WTC11 (cell line): ENCODE measurements at regions not wholly inside any gene's neighbourhood (a gene's known extent, or its start where the extent isn't known, plus 50 kb on each side); places are given as distances from the start of the nearest gene placed in this dataset.

ENCODE experiments used
- CREB1 ChIP-seq: sonication (generic); formaldehyde crosslinking; IDR thresholded peaks from 2 replicates; pipeline ENCODE4 v1.8.0; 2023; ENCODE audit warnings: mild to moderate bottlenecking, missing genetic modification reagents
- IRF2 ChIP-seq: sonication (generic); formaldehyde crosslinking; IDR thresholded peaks from 2 replicates; pipeline ENCODE4 v1.8.0; 2022; ENCODE audit warnings: low read depth, missing genetic modification reagents, borderline replicate concordance
- TEAD4 ChIP-seq: sonication (generic); formaldehyde crosslinking; IDR thresholded peaks from 2 replicates; pipeline ENCODE4 v1.8.0; 2022; ENCODE audit warnings: mild to moderate bottlenecking, missing genetic modification reagents
- ZNF423 ChIP-seq: fragments of 250-450 bp; sonication (Bioruptor Pico); IDR thresholded peaks from 2 replicates; pipeline ENCODE4 v2.1.2; 2022; ENCODE audit warnings: mild to moderate bottlenecking, moderate library complexity
- TF ChIP-seq, protein P1 (sequence below): sonication (generic); formaldehyde crosslinking; conservative IDR thresholded peaks from 2 replicates; pipeline ENCODE4 v1.8.1; 2023; ENCODE audit warnings: mild to moderate bottlenecking, low read depth, missing genetic modification reagents, moderate library complexity
- TF ChIP-seq, protein P2 (sequence below): sonication (generic); formaldehyde crosslinking; IDR thresholded peaks from 2 replicates; pipeline ENCODE4 v1.8.0; 2022; ENCODE audit warnings: mild to moderate bottlenecking, missing genetic modification reagents
- TF ChIP-seq, protein P3 (sequence below): sonication (generic); formaldehyde crosslinking; IDR thresholded peaks from 2 replicates; pipeline ENCODE4 v1.8.0; 2023; ENCODE audit warnings: missing genetic modification reagents, mild to moderate bottlenecking, borderline replicate concordance
- TF ChIP-seq, protein P4 (sequence below): fragments of 200-600 bp; IDR thresholded peaks from 2 replicates; pipeline ENCODE4 v1.8.0; 2022; ENCODE audit warnings: antibody characterized with exemption
- TF ChIP-seq, protein P5 (sequence below): sonication (generic); formaldehyde crosslinking; IDR thresholded peaks from 2 replicates; pipeline ENCODE4 v1.8.1; 2023; ENCODE audit warnings: mild to moderate bottlenecking, missing genetic modification reagents, moderate library complexity
- TF ChIP-seq, protein P6 (sequence below): sonication (generic); formaldehyde crosslinking; IDR thresholded peaks from 2 replicates; pipeline ENCODE4 v1.8.0; 2022; ENCODE audit warnings: mild to moderate bottlenecking, missing genetic modification reagents

DNA sequence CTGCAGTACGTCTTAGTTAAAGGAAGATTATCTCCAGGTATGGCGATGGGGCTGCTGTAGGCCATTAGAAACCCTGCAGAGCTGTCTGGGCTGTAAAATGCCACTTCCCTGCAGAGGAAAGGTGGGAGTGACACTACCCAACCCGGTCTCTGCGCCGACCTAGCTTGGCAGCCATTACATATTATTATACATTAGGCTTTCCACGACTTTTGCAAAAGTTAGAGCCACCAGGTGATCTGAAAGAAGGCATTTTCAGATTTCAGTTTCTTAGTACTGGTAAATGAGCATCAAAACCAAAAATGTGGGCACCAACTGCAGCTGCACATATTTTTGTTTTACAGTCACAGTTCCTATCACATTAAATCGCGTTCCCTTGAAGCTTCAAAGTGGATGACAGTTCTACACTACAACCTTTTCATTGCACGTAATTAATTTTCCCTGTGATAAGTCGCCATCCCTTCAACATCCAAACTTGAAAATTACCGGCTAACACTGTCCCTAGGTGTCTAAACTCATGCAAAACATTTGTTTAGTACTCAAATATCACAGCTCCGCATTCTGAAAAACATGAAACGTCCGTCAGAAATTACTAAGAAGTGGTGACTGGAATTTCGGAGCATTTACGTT is 81.4 kb upstream of the CHD2 start:
- TF ChIP-seq, protein P1, sequence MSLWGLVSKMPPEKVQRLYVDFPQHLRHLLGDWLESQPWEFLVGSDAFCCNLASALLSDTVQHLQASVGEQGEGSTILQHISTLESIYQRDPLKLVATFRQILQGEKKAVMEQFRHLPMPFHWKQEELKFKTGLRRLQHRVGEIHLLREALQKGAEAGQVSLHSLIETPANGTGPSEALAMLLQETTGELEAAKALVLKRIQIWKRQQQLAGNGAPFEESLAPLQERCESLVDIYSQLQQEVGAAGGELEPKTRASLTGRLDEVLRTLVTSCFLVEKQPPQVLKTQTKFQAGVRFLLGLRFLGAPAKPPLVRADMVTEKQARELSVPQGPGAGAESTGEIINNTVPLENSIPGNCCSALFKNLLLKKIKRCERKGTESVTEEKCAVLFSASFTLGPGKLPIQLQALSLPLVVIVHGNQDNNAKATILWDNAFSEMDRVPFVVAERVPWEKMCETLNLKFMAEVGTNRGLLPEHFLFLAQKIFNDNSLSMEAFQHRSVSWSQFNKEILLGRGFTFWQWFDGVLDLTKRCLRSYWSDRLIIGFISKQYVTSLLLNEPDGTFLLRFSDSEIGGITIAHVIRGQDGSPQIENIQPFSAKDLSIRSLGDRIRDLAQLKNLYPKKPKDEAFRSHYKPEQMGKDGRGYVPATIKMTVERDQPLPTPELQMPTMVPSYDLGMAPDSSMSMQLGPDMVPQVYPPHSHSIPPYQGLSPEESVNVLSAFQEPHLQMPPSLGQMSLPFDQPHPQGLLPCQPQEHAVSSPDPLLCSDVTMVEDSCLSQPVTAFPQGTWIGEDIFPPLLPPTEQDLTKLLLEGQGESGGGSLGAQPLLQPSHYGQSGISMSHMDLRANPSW (CRISPR knock-in tag) = no peak
- TF ChIP-seq, protein P2, sequence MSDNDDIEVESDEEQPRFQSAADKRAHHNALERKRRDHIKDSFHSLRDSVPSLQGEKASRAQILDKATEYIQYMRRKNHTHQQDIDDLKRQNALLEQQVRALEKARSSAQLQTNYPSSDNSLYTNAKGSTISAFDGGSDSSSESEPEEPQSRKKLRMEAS (CRISPR knock-in tag) = no peak
- TF ChIP-seq, protein P3, sequence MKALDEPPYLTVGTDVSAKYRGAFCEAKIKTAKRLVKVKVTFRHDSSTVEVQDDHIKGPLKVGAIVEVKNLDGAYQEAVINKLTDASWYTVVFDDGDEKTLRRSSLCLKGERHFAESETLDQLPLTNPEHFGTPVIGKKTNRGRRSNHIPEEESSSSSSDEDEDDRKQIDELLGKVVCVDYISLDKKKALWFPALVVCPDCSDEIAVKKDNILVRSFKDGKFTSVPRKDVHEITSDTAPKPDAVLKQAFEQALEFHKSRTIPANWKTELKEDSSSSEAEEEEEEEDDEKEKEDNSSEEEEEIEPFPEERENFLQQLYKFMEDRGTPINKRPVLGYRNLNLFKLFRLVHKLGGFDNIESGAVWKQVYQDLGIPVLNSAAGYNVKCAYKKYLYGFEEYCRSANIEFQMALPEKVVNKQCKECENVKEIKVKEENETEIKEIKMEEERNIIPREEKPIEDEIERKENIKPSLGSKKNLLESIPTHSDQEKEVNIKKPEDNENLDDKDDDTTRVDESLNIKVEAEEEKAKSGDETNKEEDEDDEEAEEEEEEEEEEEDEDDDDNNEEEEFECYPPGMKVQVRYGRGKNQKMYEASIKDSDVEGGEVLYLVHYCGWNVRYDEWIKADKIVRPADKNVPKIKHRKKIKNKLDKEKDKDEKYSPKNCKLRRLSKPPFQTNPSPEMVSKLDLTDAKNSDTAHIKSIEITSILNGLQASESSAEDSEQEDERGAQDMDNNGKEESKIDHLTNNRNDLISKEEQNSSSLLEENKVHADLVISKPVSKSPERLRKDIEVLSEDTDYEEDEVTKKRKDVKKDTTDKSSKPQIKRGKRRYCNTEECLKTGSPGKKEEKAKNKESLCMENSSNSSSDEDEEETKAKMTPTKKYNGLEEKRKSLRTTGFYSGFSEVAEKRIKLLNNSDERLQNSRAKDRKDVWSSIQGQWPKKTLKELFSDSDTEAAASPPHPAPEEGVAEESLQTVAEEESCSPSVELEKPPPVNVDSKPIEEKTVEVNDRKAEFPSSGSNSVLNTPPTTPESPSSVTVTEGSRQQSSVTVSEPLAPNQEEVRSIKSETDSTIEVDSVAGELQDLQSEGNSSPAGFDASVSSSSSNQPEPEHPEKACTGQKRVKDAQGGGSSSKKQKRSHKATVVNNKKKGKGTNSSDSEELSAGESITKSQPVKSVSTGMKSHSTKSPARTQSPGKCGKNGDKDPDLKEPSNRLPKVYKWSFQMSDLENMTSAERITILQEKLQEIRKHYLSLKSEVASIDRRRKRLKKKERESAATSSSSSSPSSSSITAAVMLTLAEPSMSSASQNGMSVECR (CRISPR knock-in tag) = no peak
- TF ChIP-seq, protein P4, sequence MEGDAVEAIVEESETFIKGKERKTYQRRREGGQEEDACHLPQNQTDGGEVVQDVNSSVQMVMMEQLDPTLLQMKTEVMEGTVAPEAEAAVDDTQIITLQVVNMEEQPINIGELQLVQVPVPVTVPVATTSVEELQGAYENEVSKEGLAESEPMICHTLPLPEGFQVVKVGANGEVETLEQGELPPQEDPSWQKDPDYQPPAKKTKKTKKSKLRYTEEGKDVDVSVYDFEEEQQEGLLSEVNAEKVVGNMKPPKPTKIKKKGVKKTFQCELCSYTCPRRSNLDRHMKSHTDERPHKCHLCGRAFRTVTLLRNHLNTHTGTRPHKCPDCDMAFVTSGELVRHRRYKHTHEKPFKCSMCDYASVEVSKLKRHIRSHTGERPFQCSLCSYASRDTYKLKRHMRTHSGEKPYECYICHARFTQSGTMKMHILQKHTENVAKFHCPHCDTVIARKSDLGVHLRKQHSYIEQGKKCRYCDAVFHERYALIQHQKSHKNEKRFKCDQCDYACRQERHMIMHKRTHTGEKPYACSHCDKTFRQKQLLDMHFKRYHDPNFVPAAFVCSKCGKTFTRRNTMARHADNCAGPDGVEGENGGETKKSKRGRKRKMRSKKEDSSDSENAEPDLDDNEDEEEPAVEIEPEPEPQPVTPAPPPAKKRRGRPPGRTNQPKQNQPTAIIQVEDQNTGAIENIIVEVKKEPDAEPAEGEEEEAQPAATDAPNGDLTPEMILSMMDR = no peak
- no peak for TF ChIP-seq ZNF423 (CRISPR knock-in tag)
- TF ChIP-seq, protein P5, sequence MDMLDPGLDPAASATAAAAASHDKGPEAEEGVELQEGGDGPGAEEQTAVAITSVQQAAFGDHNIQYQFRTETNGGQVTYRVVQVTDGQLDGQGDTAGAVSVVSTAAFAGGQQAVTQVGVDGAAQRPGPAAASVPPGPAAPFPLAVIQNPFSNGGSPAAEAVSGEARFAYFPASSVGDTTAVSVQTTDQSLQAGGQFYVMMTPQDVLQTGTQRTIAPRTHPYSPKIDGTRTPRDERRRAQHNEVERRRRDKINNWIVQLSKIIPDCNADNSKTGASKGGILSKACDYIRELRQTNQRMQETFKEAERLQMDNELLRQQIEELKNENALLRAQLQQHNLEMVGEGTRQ (CRISPR knock-in tag) = no peak
- TF ChIP-seq TEAD4 (CRISPR knock-in tag) = no peak
- no peak for TF ChIP-seq IRF2 (CRISPR knock-in tag)
- TF ChIP-seq, protein P6, sequence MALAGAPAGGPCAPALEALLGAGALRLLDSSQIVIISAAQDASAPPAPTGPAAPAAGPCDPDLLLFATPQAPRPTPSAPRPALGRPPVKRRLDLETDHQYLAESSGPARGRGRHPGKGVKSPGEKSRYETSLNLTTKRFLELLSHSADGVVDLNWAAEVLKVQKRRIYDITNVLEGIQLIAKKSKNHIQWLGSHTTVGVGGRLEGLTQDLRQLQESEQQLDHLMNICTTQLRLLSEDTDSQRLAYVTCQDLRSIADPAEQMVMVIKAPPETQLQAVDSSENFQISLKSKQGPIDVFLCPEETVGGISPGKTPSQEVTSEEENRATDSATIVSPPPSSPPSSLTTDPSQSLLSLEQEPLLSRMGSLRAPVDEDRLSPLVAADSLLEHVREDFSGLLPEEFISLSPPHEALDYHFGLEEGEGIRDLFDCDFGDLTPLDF (CRISPR knock-in tag) = no peak
- no peak for TF ChIP-seq CREB1
